HG02840 (cell line): ENCODE measurements at regions not wholly inside any gene's neighbourhood (a gene's known extent, or its start where the extent isn't known, plus 50 kb on each side); places are given as distances from the start of the nearest gene placed in this dataset.

Experiments
- ATAC-seq: cut with Tn5 transposase; IDR thresholded peaks from one replicate; pipeline ENCODE4 v1.9.1; 2021; ENCODE audit warnings: mild to moderate bottlenecking, moderate library complexity, moderate number of reproducible peaks; ENCODE audit not compliant: unreplicated experiment, low FRiP score

- ATAC-seq = no peak
Observed at GRCh38 chr9:29800821-29801220, 2227.5 kb upstream of the C9orf72 start.

DNA sequence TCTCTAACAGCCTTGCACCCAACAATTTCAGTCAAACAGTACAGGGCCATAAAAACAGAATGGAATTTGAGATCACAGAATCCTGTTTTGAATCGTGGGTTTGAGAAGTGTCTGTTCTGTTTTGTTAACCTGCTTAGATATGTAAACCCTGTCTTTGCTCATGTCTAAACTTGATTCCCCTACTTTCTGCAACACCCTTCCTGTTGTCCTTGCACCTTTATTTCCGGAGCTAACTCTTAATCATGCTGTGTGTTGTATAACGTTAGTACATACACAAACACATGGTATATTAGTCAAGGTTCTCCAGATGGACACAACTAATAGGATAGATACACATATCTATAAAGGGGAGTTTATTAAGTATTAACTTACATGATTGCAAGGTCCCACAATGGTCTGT is 2229.2 kb upstream of the C9orf72 start:
- no peak for ATAC-seq

- ATAC-seq = no peak
Observed at GRCh38 chr9:29806937-29807618, 2233.8 kb upstream of the C9orf72 start.

DNA sequence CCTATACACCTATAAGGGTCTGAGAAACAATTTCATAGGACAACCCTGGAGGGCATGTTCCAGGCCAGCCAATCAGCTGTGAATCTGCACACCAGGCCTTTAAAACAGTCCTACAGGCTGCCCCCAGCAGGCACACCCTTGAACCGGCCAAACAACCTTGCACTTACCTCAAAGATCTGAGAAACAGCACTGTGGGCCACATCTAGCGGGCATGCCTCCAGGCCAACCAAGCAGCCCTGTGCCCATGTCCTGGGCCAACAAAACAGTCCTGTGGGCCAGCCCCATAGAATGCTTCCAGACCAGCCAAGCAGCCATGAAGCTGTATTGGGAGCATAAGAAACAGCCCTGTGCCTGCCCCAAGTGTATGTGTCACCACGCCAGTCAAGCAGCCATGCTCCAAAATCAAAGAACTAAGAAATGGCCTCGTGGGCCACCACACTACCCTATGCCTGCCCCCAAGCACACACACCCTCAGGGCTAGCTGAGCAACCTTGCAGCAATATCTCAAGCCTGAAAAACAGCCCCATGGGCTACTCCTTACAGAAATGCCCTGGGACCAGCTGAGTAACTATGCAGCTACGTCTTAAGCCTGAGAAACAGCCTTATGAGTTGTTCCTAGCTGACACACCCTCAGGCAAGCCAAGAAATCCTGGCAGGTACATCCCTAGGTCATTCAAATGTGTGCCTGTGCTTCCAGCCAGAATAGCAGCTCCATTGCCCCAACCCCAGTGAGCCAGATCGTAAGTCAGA is 2243.8 kb upstream of the C9orf72 start:
- ATAC-seq = no peak

DNA sequence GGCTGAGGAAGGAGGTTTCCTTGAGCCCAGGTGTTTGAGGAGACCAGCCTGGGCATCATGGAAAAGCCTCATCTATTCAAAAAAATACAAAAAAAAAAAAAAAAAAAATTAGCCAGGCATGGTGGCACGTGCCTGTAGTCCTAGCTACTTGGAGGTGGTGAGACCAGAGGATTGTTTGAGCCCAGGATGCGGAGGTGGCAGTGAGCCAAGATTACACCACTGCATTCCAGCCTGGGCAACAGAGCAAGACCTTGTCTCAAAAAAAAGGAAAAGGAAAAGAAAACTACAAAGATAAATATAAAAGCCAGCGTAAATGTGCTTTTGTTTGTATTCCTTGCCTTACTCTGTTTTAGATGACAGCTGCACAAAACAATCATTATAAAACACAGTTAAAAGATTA is 2249.2 kb upstream of the C9orf72 start:
- no peak for ATAC-seq

DNA sequence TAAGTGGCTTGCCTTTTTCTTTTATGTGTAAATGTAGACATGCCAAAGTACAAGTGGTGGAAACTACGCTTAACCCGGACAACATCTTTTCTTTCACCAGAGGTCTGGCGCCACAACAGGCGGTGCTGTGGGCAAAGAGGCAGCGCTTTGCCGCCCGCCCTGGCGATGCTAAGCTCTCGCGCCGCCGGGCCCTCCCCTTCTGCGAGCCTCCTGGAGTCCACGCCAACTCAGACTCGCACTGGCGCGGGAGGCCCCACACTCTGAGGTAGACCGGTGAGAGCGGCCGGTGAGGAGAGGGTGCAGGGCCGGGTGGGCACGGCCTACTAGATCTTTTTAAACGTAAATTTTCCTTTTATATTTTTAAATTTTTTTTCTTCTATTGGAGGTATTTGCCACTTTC is 2253.1 kb upstream of the C9orf72 start:
- no peak for ATAC-seq

DNA sequence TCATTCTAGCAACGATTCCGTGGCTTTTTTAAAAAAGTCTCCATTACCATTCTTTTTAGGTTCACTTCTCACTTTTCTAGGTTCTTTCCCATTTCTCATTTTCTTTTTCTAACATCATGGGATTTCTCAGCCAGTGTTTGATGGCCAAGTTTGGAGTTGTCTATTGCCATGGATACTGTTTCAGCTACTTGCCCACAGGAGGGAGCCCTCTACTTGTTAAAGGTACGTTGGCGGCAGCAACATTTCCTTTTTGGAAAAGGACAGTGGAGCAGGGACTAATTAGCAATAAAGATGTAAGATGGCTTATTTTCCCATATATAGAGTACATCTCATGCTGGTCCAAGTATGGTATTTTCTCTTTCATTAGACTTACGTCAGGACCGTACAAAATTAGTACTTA is 2257.5 kb upstream of the C9orf72 start:
- ATAC-seq = no peak

DNA sequence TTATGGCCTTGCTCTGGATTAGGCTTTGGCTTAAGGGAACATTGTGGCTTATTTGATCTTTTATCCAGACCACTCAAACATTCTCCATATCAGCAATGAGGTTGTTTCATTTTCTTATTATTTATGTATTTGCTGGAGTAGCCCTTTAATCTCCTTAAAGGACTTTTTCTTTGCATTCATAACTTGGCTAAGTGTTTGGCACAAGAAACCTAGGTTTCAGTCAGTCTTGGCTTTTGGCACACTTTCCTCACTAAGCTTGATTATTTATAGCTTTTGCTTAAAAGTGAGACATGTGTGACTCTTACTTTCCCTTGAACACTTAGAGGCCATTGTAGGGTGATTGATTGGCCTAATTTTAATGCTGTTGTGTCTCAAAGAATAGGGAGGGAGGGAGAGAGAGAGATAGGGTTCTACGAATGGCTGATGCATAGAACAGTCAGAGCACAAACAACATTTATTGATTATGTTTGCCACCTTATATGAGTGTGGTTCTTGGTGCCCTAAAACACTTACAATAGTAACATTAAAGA is 2265.3 kb upstream of the C9orf72 start:
- ATAC-seq = no peak

- ATAC-seq = no peak
Observed at GRCh38 chr9:29844251-29844650, 2271.0 kb upstream of the C9orf72 start.

- ATAC-seq = no peak
Observed at GRCh38 chr9:29850664-29851063, 2277.4 kb upstream of the C9orf72 start.

DNA sequence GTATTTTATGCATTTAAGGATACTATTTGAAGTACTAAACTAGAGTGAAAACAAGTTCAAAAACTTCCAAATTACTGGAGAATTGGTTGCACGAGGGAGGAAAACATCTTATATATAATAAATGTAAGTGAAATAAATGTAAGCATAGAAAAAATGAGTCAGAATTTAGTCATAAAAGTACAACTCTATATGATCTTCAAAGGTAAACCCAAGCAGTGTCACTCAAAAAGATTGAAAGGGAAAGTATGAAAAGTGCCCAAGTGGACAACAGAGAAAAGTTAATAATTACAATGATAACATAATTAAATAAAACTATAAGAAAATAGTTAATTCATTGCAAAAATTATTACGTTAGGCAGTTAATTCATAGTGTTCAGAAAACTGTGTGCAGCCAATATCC is 2288.5 kb upstream of the C9orf72 start:
- no peak for ATAC-seq

GRCh38 chr9:29865764-29866313 is 2292.6 kb upstream of the C9orf72 start:
- no peak for ATAC-seq

GRCh38 chr9:29866556-29866955 is 2293.3 kb upstream of the C9orf72 start:
- ATAC-seq = no peak

- no peak for ATAC-seq
Observed at GRCh38 chr9:29873579-29873978, 2300.3 kb upstream of the C9orf72 start.

GRCh38 chr9:29875547-29875946 is 2302.3 kb upstream of the C9orf72 start:
- no peak for ATAC-seq

GRCh38 chr9:29882767-29883166 is 2309.5 kb upstream of the C9orf72 start:
- ATAC-seq = no peak

DNA sequence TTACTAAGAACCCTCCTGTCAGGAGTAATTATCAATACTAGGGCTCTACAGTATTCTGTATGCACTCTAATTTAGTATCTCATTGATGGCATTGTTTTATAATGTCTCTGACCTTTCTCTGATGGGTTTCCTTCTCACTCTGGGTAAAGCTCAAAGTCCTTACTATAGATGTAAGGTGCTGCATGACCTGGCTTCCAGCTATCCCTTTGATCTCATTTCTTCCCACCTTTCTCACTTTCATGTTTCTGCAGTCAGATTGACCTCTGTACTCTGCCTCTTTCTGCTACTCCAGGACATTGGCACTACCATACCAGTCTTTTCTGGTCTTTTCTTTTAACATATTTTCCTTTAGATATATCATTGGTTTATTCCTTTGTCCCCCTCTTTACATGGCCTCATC is 2332.8 kb upstream of the C9orf72 start:
- ATAC-seq = no peak

- ATAC-seq = no peak
Observed at GRCh38 chr9:29928072-29928471, 2354.8 kb upstream of the C9orf72 start.

DNA sequence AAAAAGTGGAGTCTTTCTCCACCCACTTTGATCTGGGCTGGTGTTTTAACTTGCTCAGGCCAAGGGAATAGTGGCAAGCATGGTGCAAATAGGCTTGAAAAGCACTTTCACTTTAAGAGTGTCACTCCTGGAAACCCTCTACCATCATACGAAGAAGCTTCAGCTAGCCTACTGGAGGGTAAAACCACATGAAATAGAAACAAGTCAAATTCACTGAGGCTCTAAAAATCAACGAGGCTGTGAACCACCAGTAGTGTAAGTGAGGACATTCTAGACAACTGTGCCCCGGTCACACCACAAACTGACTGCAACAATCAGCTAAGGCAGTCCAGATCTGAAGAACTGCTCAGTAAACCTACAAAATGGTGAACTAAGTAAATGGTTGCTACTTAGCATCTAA is 2366.3 kb upstream of the C9orf72 start:
- ATAC-seq = no peak

DNA sequence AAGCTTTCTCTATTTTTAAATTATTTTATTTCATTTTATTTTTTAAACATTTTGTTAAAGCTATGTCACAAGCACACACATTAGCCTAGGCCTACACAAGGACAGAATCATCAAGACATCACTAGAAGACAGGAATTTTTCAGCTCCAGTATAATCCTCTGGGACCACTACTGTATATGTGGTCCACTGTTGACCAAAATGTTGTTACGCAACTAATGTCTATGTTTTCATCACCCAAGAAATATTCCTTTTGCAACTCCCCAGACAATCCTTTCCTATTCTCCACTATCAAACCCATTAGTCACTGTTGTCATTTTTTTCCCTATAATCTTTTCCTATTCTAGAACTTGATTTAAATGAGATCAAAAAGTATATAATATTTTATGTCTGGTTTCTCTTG is 2371.7 kb upstream of the C9orf72 start:
- ATAC-seq = no peak

DNA sequence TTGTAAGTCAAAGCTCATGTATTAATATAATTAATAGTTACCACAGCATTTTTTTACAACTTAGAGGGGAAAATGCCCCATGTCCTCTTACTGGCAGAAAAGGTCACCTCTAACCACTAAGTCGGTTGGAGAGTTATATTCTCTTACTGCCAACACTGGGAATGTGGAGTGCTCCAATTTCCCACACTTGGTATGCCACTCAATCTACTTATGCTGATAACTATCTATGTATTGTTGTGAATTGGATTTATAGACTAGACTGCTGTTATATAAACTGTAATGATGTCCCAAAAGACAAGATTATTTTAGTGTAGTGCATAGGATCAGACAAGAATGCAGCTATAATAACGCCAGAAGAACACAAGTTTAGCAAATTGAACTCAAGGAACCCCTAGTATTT is 2385.2 kb upstream of the C9orf72 start:
- ATAC-seq = no peak

DNA sequence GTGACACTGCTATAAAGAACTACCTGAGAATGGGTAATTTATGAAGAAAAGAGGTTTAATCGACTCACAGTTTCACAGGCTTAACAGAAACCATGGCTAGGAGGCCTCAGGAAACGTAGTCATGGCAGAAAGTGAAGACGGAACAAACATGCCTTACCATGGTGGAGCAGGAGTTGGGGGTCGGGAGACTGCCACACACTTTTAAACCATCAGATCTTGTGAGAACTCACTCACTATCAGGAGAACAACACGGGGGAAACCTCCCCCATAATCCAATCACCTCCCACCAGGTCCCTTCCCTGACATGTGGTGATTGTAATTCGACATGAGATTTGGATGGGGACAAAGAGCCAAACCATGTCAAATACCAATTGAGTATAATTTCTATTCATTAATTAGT is 2392.6 kb upstream of the C9orf72 start:
- no peak for ATAC-seq
